ENCODE measurements at regions not wholly inside any gene's neighbourhood (a gene's known extent, or its start where the extent isn't known, plus 50 kb on each side); places are given as distances from the start of the nearest gene placed in this dataset.
"Not testable (repeated sequence)": the region's sequence is repeated elsewhere in the genome, so short reads cannot be mapped to it uniquely, and the experiment has no call there.

DNA sequence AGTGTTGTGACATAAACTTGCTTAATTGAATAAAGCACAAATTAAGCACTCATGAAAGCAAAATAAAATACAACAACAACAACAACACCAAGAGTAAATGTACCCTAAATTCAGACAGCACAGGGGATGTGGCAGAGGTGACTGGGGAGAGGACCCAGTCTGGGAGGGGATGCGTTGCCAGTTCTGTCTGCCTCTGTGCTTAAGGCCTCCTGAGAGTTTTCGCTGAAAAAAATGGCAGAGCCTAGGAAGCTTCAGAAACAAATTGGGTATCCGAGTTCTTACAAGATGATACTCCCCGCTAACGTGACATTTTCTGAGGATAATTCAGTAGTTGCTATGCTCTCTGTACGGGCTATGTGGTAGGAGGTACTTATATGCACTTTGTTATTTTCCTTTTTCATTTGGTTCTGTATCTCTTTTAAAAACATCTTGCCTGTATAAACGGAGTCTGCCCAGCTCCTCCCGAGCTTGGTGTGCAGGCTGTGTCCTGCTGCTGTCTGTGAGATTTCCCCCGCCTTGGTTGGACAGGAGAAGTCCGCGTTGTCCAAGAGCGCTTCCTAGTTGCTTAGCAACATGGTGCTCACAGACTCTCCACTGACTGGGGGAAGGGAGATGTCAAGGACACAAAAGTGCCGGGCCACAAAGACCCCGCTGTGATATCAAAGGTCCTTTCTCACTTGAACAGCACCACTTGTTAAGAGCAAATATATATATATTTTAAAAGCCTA, 134.2 kb upstream of the CPHXL start:
- Mint-ChIP-seq H3K4me1 (no peaks in the 10 kb centered on the region), H3K4me3 (no peak overlapping the region), H3K27ac (no peak overlapping the region), H3K27me3 (ENCODE audit: low read depth in 3 of 3) (peaks cover 0 to 4% (median 0%) of the 10 kb centered on the region in 3 donors), H3K9me3 (peaks cover 0 to 1% (median 0%) of the 10 kb centered on the region in 6 donors), H3K36me3 (no peaks in the 10 kb centered on the region)
- no peak for DNase-seq

DNA sequence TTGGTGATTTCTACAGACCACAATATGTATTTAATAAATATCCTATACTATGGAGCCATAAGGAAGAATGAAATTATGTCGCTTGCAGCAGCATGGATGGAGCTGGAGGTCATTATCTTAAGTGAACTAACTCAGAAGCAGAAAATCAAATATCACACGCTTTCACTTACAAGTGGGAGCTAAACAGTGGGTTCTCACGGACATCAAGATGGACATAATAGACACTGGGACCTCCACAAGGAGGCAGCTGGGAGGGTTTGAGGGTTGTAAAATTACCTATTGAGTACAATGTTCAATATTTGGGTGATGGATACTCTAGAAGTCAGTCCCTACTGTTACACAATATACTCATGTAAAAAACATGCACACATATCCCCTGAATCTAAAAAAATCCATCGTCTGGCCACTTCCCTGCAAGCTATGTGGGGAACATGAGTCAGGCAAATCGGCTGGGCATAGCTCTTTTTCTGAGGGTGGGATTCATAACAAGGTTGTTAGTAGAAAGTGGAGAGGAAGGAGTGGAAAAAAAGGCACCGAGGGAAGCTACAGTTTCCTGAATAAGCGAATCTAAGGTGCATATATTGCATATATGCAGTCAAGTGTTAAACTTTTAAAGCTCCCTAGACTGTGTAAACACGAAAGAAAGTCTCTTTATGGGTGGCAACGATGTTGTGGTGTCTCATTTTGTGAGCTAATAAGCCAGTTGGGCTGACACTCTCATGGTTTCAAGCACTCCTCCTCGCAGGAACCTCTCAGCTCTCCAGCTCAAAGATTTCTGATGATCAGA, 135.2 kb upstream of the CPHXL start:
- no peak for DNase-seq
- Mint-ChIP-seq H3K36me3 (no peaks in the 10 kb centered on the region), H3K4me3 (no peak overlapping the region), H3K27ac (no peak overlapping the region), H3K9me3 (peaks cover 0 to 5% (median 0%) of the 10 kb centered on the region in 6 donors), H3K4me1 (no peaks in the 10 kb centered on the region), H3K27me3 (ENCODE audit: low read depth in 3 of 3) (peaks cover 0 to 4% (median 0%) of the 10 kb centered on the region in 3 donors)

- Mint-ChIP-seq H3K36me3 (no peaks in the 10 kb centered on the region), H3K27me3 (ENCODE audit: low read depth in 3 of 3) (peaks cover 0 to 4% (median 0%) of the 10 kb centered on the region in 3 donors), H3K9me3 (peaks cover 0 to 5% (median 0%) of the 10 kb centered on the region in 6 donors), H3K4me3 (no peak overlapping the region), H3K4me1 (no peaks in the 10 kb centered on the region), H3K27ac (no peak overlapping the region)
- DNase-seq, result no peak
These were observed 135.8 kb upstream of the CPHXL start for GRCh38 chr16:75862098-75862386.

GRCh38 chr16:75864243-75864642, 138.0 kb upstream of the CPHXL start:
- DNase-seq, result no peak
- Mint-ChIP-seq H3K36me3 (no peaks in the 10 kb centered on the region), H3K27me3 (ENCODE audit: low read depth in 3 of 3) (peaks cover 0 to 2% (median 0%) of the 10 kb centered on the region in 3 donors), H3K4me1 (no peaks in the 10 kb centered on the region), H3K27ac (no peak overlapping the region), H3K9me3 (peaks cover 0 to 5% (median 0%) of the 10 kb centered on the region in 6 donors), H3K4me3 (no peak overlapping the region)

GRCh38 chr16:75865736-75866135, 139.4 kb upstream of the CPHXL start:
- peaks cover 0 to 6% (median under 1%) of the 10 kb centered on the region in 6 donors for H3K9me3 Mint-ChIP-seq
- peaks cover 0 to 2% (median 0%) of the 10 kb centered on the region in 3 donors for H3K27me3 Mint-ChIP-seq (ENCODE audit: low read depth in 3 of 3)
- H3K4me3 Mint-ChIP-seq, result no peak overlapping the region
- no peak for DNase-seq
- no peak overlapping the region for H3K27ac Mint-ChIP-seq
- H3K4me1 Mint-ChIP-seq, result no peaks in the 10 kb centered on the region
- H3K36me3 Mint-ChIP-seq, result no peaks in the 10 kb centered on the region

DNA sequence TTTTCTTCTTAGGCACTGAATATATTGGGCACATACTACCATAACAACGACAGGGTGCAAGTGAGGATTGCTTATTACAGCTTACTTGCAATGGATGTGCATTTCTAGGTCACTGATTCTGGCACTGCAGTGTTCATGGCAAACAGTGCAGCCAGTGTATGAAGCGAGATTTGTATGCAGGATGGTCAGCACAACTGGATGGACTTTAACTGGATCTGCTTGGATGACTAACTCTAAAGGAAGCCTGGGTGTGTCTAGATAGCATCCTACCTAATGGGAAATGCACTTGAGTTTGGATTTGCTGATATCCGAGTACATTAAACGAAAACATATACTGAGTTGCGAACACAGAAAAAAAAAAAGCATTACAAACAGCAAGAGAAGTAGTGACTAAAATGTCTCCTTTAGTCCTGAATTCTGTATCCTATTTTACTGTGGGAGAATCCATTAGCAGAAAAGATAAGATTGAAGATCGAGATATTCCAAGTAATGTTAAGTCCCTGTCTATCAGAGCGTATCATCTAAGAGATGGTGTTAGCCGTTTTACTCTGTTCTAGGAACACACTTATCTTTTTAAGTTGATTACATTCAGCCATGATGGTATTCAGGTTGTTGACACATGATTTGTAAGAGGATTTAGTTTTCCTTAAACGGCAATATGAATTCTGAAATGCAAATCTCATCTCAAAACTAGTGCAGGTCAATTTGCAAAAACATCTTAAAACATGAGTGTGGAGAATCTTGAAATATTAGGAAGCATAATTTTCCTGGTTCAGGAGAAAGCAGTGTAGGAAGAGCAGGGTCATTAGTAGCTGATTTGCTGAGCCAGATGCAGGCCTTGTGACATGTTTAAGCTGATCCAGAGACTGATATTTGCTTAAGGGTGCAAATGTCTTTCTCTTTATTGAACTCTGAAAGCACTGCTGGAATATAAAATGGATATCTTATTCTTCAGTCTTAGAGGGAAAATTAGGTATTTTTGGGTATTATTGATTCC, 142.6 kb upstream of the CPHXL start:
- H3K9me3 Mint-ChIP-seq, result peaks cover 0 to 15% (median 2%) of the 10 kb centered on the region in 6 donors
- no peak overlapping the region for H3K27ac Mint-ChIP-seq

GRCh38 chr16:75881280-75881679, 155.0 kb upstream of the CPHXL start:
- not testable (repeated sequence) for H3K4me3 Mint-ChIP-seq; H3K27me3 Mint-ChIP-seq (ENCODE audit: low read depth in 3 of 3); H3K27ac Mint-ChIP-seq; H3K4me1 Mint-ChIP-seq; DNase-seq; H3K36me3 Mint-ChIP-seq
- H3K9me3 Mint-ChIP-seq, result peaks cover 1 to 14% (median 4%) of the 10 kb centered on the region in 6 donors

More for the DNA sequence above, 142.6 kb upstream of the CPHXL start:
- DNase-seq, result no peak
- Mint-ChIP-seq H3K4me3 (no peak overlapping the region), H3K36me3 (peaks cover 0 to 3% (median 0%) of the 10 kb centered on the region in 3 donors), H3K27me3 (ENCODE audit: low read depth in 3 of 3) (peaks cover 0 to 4% (median 0%) of the 10 kb centered on the region in 3 donors), H3K4me1 (no peaks in the 10 kb centered on the region)

GRCh38 chr16:75899163-75899562, 172.9 kb upstream of the CPHXL start:
- Mint-ChIP-seq H3K9me3 (peaks cover 0 to 5% (median 0%) of the 10 kb centered on the region in 6 donors), H3K36me3 (no peaks in the 10 kb centered on the region), H3K27ac (no peak overlapping the region)

DNA sequence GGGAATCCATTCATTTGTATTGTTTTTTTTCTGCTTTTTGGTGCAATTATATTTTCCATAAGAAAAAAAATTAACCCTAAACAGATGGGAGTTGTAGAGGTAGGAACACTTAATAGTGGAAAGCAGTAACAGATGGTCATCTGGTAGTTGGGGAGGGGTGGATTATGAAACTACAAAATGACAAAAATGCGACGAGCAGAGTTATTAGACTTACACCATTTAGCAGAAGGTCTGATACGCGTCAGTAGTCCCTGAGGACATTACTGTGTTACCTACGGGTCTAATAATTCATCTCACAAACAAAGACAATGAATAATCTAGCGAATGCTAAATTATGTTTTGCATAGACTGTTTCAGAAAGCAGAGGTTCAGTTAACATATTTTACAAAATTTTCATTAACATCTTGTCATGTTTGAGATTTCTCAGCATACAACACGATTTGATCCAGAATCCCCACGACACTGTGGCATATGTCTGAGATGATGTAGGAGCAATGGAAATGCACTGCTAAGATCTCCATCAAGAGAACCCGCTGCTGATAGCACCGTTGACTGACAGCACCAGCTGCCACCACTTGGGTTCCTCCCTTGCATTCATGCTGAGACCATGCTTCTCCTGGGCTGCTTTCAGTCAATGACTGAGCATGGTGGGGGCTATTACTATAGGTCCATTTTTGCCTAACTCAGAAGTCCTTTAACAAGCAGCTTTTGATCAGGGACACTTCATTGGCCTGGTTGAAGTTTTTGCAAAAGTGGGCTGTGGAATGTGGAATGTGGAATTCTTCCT, 182.2 kb upstream of the CPHXL start:
- Mint-ChIP-seq H3K4me3 (no peak overlapping the region), H3K27ac (no peak overlapping the region), H3K9me3 (peaks cover 0 to 8% (median 3%) of the 10 kb centered on the region in 6 donors), H3K4me1 (no peaks in the 10 kb centered on the region), H3K27me3 (ENCODE audit: low read depth in 3 of 3) (peaks cover 0 to 1% (median 0%) of the 10 kb centered on the region in 3 donors), H3K36me3 (no peaks in the 10 kb centered on the region)
- no peak for DNase-seq

More at GRCh38 chr16:75899163-75899562, 172.9 kb upstream of the CPHXL start:
- H3K4me1 Mint-ChIP-seq, result no peaks in the 10 kb centered on the region
- no peak overlapping the region for H3K4me3 Mint-ChIP-seq
- H3K27me3 Mint-ChIP-seq (ENCODE audit: low read depth in 3 of 3), result no peaks in the 10 kb centered on the region
- DNase-seq, result no peak

- Mint-ChIP-seq H3K27me3 (ENCODE audit: low read depth in 3 of 3) (peaks cover 0 to 1% (median 0%) of the 10 kb centered on the region in 3 donors), H3K36me3 (no peaks in the 10 kb centered on the region), H3K4me3 (no peak overlapping the region), H3K4me1 (no peaks in the 10 kb centered on the region), H3K27ac (no peak overlapping the region), H3K9me3 (peaks cover 0 to 8% (median 3%) of the 10 kb centered on the region in 6 donors)
- no peak for DNase-seq
These were observed 183.5 kb upstream of the CPHXL start for GRCh38 chr16:75909746-75910145.

GRCh38 chr16:75911896-75912295, 185.6 kb upstream of the CPHXL start:
- Mint-ChIP-seq H3K27me3 (ENCODE audit: low read depth in 3 of 3) (peaks cover 0 to 1% (median 0%) of the 10 kb centered on the region in 3 donors), H3K27ac (no peak overlapping the region), H3K4me1 (no peaks in the 10 kb centered on the region), H3K36me3 (no peaks in the 10 kb centered on the region), H3K9me3 (peaks cover 0 to 6% (median 1%) of the 10 kb centered on the region in 6 donors), H3K4me3 (no peak overlapping the region)
- no peak for DNase-seq

- DNase-seq, result no peak
- Mint-ChIP-seq H3K4me1 (no peaks in the 10 kb centered on the region), H3K36me3 (no peaks in the 10 kb centered on the region), H3K27ac (no peak overlapping the region), H3K4me3 (no peak overlapping the region), H3K27me3 (ENCODE audit: low read depth in 3 of 3) (peaks cover 0 to 1% (median 0%) of the 10 kb centered on the region in 3 donors), H3K9me3 (peaks cover 0 to 11% (median 1%) of the 10 kb centered on the region in 6 donors)
These were observed 187.7 kb upstream of the CPHXL start for GRCh38 chr16:75913958-75914357.

- no peaks in the 10 kb centered on the region for H3K36me3 Mint-ChIP-seq
- no peaks in the 10 kb centered on the region for H3K27me3 Mint-ChIP-seq (ENCODE audit: low read depth in 3 of 3)
- no peak overlapping the region for H3K27ac Mint-ChIP-seq
- H3K4me3 Mint-ChIP-seq, result no peak overlapping the region
- H3K9me3 Mint-ChIP-seq, result peaks cover 2 to 12% (median 7%) of the 10 kb centered on the region in 6 donors
- DNase-seq, result no peak
- H3K4me1 Mint-ChIP-seq, result no peaks in the 10 kb centered on the region
These were observed 190.2 kb upstream of the CPHXL start for GRCh38 chr16:75916451-75916850.

All from immature natural killer cell (primary cell).